ENCODE measurements at regions not wholly inside any gene's neighbourhood (a gene's known extent, or its start where the extent isn't known, plus 50 kb on each side); places are given as distances from the start of the nearest gene placed in this dataset.
A peak's percentile ranks its signal among the peaks of the same experiment; 100 is the strongest.

DNA sequence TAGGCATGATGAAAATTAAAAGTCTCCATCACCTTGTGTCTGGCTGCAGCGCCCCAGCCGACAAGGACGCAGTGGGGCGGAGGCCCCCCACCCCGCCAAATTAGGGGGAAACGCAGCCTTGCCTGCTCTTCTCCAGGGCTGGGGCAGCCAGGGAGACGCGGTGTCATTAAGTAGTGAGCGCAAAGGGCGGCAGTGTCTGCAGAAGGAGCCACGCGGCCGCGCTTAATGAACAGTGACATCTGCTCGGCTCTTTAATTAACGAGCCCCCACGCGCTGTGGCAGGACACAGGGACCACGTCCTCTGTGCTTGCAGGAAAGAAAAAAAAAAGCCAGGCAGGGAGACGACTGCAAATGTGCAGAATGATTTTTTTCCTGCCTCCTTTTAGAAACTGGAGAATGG, 93.4 kb upstream of the NCOR2 start:
- no peaks in the 10 kb centered on the region for H3K36me3 ChIP-seq
- intact Hi-C loops (cut with DNase I) = loop anchor here (5.0 kb wide), 1 partner anchor 51 kb away; no protein-coding TSS in a partner anchor
- peaks cover 0 to 13% of the 10 kb centered on the region in 2 donors for H3K4me1 ChIP-seq
- H3K27me3 ChIP-seq = no peaks in the 10 kb centered on the region
- no peak for DNase-seq (ENCODE audit: low spot score in 2 of 2)
- TF ChIP-seq, protein P1, sequence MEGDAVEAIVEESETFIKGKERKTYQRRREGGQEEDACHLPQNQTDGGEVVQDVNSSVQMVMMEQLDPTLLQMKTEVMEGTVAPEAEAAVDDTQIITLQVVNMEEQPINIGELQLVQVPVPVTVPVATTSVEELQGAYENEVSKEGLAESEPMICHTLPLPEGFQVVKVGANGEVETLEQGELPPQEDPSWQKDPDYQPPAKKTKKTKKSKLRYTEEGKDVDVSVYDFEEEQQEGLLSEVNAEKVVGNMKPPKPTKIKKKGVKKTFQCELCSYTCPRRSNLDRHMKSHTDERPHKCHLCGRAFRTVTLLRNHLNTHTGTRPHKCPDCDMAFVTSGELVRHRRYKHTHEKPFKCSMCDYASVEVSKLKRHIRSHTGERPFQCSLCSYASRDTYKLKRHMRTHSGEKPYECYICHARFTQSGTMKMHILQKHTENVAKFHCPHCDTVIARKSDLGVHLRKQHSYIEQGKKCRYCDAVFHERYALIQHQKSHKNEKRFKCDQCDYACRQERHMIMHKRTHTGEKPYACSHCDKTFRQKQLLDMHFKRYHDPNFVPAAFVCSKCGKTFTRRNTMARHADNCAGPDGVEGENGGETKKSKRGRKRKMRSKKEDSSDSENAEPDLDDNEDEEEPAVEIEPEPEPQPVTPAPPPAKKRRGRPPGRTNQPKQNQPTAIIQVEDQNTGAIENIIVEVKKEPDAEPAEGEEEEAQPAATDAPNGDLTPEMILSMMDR (IDR thresholded peaks at IDR 0.05) = no peak
- H3K27ac ChIP-seq = no peak overlapping the region
- H3K4me3 ChIP-seq = no peak overlapping the region
- no peaks in the 10 kb centered on the region for H3K9me3 ChIP-seq

DNA sequence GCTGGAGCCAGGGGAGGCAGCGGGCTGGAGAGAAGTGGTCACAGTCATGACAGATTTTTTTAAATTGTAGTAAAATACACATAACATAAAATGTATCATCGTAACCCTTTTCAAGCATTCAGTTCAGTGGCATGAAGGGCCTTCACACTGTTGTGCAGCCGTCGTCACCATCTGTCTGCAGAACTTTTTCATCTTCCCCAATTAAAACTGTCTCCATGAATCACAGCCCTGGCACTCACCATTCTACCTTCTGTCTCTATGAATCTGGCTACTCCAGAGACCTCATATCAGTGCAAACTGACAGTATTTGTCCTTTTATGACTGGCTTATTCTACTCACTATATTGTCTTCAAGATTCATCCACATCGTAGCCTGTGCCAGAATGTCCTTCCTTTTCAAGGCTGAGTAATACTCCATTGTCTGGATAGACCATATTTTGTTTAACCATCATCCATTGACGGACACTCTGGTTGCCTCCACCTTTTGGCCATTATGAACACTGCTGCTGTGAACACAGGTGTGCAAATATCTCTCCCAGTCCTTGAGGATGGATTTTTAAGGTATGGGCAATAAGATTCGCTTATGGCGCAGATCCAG, 91.5 kb upstream of the NCOR2 start:
- H3K36me3 ChIP-seq = no peaks in the 10 kb centered on the region
- TF ChIP-seq, protein P1 (IDR thresholded peaks at IDR 0.05) = no peak
- intact Hi-C loops (cut with DNase I) = no loop called here
- H3K9me3 ChIP-seq = no peaks in the 10 kb centered on the region
- no peak for DNase-seq (ENCODE audit: low spot score in 2 of 2)
- no peak overlapping the region for H3K4me3 ChIP-seq
- H3K4me1 ChIP-seq = peaks cover 4 to 16% of the 10 kb centered on the region in 2 donors
- no peak overlapping the region for H3K27ac ChIP-seq
- no peaks in the 10 kb centered on the region for H3K27me3 ChIP-seq

DNA sequence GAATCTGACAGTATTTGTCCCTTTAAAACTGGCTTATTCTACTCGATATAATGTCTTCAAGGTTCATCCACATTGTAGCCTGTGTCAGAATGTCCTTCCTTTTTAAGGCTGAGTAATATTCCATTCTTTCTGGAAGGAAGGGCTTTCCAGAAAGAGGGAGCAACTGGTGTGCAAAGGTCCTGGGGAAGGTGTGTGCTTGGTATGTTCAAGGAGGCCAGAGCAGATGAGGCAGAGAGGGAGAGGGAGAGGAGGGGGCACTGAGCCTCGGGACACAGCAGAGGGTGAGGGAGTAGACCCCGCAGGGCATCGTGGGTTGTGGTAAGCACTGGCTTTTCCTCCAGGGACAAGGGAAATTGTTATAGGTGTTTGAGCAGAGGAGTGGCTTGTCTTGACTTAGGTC, 90.9 kb upstream of the NCOR2 start:
- DNase-seq (ENCODE audit: low spot score in 2 of 2) = no peak
- Histone ChIP-seq H3K36me3 (no peaks in the 10 kb centered on the region), H3K4me1 (peaks cover 4 to 22% of the 10 kb centered on the region in 2 donors), H3K9me3 (no peaks in the 10 kb centered on the region), H3K27me3 (no peaks in the 10 kb centered on the region), H3K4me3 (no peak overlapping the region), H3K27ac (no peak overlapping the region)
- TF ChIP-seq, protein P1 (IDR thresholded peaks at IDR 0.05) = no peak
- intact Hi-C loops (cut with DNase I) = no loop called here

DNA sequence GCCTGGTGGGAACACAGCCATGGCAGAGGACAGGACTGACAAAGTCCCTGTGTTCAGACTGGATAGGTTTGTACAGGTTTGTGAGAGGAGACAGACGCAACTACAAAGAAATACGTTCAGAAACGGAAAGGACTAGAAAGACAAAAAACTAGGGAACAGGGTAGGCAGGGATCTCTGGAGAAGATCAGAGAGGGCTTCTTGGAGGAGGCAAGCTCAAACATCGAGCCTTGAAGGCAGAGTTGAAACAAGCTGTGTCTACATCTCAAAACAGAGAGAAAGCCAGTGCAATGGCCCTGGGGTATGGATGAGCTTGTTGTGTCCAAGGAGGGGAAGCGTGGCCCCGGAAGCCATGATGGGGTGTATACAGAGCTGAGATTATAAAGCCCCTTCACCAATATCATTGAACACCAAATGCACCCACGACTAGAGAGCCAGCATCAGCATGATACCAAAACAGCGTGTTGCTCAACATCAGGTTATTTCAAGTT, 89.6 kb upstream of the NCOR2 start:
- H3K4me3 ChIP-seq = no peak overlapping the region
- intact Hi-C loops (cut with DNase I) = no loop called here
- H3K4me1 ChIP-seq = peaks cover 6 to 33% of the 10 kb centered on the region in 2 donors
- H3K9me3 ChIP-seq = no peaks in the 10 kb centered on the region
- H3K36me3 ChIP-seq = no peaks in the 10 kb centered on the region
- DNase-seq (ENCODE audit: low spot score in 2 of 2) = no peak
- no peak overlapping the region for H3K27ac ChIP-seq
- TF ChIP-seq, protein P1 (IDR thresholded peaks at IDR 0.05) = no peak
- H3K27me3 ChIP-seq = no peaks in the 10 kb centered on the region

DNA sequence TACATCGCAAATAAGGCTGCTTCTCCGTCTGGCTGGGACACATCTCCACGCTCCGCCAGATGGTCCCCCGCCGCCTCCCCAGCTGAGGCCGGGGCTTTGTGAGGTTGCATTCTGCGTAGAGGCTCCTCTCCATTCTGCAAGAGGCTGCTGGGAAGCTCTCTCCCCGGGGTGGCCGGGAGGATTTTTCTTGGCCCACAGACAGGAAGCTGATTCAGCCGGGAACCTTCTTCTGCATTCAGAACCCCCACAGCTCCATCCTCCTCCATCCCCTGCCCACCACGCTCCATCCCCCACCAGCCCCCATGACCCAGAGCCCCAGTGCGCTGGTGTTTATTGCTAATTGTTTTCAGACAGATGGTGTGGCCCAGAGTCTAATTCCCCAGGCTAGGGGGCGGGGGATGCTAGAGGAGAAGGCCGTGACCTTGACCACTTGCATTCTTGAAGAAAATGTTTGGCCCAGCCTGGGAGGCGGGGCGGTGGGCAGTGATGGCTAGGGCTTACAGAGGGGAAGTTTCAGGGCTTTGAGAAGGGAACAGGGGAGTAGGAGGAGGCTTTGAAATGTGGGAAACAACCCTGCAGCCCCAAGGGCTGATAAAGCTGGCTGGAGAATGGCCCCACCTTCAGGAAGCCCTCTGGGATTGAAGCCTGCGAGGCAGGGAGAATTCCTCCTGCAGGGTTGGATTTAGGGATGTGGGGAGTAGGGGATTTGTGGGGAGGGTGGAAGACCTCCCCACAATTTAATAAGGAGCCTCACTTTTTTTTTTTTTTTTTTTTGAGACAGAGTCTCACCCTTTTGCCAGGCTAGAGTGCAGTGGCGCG, 88.5 kb upstream of the NCOR2 start:
- H3K4me3 ChIP-seq = peak overlapping the region; percentile 31 to 54
- H3K9me3 ChIP-seq = no peaks in the 10 kb centered on the region
- peaks cover 6 to 36% of the 10 kb centered on the region in 2 donors for H3K4me1 ChIP-seq
- H3K27me3 ChIP-seq = no peaks in the 10 kb centered on the region
- TF ChIP-seq, protein P1 (IDR thresholded peaks at IDR 0.05) = no peak
- peak overlapping the region; percentile 45 to 73 for H3K27ac ChIP-seq
- no peaks in the 10 kb centered on the region for H3K36me3 ChIP-seq
- intact Hi-C loops (cut with DNase I) = loop anchor here (1.0 kb wide), 1 partner anchor 35 kb away; no protein-coding TSS in a partner anchor
- peak in 1 of 2 donors; percentile 90 for DNase-seq (ENCODE audit: low spot score in 2 of 2)
